HG03039 (cell line): ENCODE measurements at regions not wholly inside any gene's neighbourhood (a gene's known extent, or its start where the extent isn't known, plus 50 kb on each side); places are given as distances from the start of the nearest gene placed in this dataset.
"Not testable (repeated sequence)": the region's sequence is repeated elsewhere in the genome, so short reads cannot be mapped to it uniquely, and the experiment has no call there.

Source experiments
- ATAC-seq: cut with Tn5 transposase; IDR thresholded peaks from one replicate; pipeline ENCODE4 v1.9.1; 2021; ENCODE audit warnings: mild to moderate bottlenecking, moderate library complexity; ENCODE audit not compliant: unreplicated experiment

DNA sequence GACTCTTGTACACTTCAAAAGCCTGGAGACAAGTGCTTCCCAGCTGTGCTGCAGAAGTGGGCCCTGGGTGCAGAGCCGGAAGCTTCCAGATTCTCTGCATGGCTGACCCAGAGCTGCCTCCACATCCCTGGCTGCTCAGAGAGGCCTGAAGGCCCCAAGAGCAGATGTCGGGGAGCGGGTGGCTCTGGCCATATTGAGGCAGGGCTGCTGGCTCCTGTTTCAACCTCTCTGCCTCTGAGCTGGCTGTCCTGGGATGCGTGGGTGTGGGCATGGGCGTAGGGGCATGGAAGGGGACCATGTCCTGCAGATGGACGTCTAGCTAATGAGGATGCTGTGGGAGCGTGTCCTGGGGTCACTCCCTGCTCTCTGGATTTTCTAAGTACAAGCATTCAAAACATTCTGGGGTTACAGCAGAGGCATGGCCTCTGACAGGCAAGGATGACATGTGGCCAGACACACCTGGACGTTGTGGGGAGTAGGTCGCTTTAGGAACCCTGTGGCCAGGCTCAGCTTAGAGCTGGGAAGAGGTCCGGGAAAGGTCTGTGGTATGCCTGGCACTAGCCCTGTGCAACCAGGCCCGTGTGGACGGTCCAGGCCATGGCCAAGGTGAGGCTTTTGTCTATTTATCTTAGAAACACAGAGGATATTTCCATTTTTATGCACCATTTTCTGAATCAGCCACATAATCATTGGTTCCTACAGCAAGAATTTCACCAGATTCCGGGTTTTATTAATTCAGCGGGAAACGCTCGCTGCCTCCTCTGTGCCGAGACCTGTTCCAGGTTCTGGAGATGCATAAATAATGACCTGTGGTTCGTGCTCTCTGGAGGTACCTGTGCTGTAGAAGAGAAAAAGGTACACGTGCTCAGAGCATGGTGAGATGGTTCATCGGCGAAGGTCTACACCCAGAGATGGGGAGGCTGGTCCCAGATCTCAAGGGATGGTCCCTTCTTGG, 361.1 kb downstream of the GLRX3 start:
- ATAC-seq: no peak

DNA sequence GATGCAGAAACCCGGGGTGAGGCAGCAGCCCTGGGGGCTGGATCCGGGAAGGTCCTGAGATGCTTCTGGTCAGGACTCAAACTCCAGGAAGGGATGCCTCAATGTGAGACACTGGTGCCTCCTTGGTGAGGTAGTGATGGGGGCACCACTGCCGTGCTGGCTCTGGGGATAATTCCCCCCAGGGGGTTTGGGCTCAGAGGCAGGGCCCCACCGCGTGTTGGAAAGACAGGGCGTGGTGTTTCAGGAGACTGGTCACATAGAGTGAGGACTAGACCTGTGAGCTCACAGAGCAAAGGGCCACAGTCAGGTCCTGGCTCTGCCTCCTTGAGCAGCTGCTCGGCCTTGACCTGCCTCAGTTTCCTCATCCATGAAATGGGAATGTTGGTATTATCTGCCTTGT, 361.9 kb downstream of the GLRX3 start:
- no peak for ATAC-seq

DNA sequence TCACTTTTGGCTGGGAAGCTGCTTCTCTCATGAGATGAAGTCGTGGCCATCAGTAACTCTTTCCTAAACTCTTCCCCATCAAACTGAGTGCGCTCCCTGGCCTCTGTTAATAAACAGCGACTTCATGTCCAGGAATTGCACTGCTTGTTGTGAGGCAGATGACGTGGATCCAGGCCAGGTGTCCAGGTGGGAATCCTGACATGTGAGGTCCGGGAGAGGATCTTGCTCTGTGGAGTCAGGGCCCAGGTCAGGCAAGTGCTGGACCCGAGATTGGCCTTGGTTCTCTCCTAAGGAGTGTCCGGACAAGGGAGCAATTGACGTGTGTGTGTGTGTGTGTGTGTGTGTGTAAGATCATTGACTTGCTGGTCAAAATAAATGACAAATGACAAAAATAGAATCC, 362.7 kb downstream of the GLRX3 start:
- no peak for ATAC-seq

DNA sequence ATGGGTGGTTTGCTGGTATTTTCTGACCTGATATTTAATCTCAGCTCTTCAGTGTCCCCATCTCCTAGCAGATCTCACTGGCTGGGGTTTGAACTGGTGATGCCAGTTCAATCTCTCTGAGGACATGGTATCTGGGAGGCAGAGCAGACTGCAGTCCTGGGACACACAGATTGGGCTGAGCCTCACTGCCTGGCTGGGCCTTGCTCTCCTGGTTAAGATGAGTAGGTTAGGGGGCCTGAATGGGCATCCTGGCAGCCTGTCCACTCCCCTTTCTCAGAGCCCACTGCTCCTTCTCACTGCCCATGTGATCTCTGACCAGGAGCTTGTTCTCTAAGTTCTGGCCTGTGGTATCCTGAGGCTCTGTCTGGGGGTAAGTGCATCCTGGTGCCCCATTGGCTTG, 363.4 kb downstream of the GLRX3 start:
- ATAC-seq: no peak

- no peak for ATAC-seq
Measured at GRCh38 chr10:130500261-130501000, 364.2 kb downstream of the GLRX3 start.

GRCh38 chr10:130507461-130507860, 371.3 kb downstream of the GLRX3 start:
- no peak for ATAC-seq

DNA sequence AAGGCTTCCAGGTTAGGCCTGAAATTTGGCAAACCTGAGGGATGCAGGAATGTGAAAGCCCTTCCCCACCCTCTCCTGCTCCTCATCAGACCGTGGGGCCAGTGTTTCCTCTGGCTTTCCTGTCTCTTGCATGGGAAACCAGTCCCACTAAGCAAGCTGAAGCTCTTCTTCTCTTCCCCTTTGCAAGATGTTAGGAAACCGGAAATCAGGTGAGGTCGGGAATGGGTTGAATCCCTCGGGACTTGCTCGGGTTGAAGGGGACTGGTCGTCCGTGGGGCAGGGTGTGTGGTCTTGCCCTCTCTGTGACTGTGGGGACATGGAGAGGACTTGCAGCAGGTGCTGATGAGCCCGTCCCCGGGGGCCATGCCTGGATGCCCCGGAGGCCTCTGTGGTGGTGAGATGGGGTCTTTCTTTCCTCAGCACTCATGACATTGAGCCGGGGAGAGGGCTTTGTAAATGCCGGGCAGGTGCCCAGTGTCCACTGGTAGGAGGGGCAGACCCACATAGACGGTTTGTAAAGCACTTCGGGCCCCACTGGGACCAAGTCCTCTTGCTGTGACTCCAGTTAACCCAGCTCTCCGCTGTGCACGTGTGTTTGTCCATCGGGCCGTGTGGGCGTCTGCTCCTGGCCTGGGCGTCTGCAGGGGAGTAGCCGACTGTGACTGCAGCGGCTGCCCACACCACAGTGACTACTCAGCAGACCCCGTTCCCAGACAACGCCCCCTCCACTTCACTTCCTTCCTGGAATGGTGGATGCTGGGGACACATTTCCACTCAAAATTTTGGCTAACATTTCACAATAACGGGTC, 373.9 kb downstream of the GLRX3 start:
- no peak for ATAC-seq

DNA sequence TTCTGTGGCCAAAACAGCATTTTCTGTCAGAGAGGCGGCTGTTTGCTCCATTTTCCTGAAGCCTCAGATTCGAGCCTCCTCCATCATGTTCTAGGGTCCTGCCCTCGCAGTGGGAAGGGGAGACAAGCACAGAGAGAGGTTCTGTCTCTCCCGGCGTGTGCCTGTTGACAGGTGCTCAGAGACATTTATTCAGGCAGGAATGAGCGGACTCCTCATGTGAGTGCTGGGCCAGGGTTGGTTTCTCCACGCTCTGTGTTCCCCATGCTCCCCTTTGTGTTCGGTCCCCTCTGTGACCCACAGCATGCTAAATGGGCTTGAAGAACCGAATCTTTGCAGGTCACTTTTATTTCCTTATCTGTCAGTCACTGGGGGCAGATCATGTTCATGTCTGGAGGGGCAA, 374.6 kb downstream of the GLRX3 start:
- ATAC-seq: no peak

- no peak for ATAC-seq
Measured at GRCh38 chr10:130511766-130512165, 375.6 kb downstream of the GLRX3 start.

GRCh38 chr10:130512936-130513335, 376.7 kb downstream of the GLRX3 start:
- ATAC-seq: no peak

- ATAC-seq: no peak
Measured at GRCh38 chr10:130513686-130514476, 377.7 kb downstream of the GLRX3 start.

DNA sequence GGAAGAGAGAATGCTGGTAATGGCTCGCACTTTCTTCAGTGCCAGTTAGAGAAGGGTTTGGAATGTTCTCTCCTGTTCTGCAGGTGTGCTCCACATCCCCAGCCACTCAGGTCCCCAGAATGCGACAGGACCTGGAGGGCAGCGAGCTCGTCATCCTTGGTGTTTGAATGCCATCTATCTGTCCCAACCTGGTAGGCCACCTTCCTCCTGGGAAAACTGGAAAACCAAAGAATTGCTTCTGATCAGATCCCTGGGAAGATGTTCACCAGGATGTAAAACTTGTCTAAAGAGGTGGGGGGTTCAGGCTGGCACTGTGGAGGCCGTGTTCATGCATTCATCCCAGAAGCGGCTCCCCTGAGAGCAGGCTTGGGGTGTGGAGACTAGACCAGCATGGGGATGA, 379.5 kb downstream of the GLRX3 start:
- ATAC-seq: no peak

- ATAC-seq: no peak
Measured at GRCh38 chr10:130516141-130516735, 380.0 kb downstream of the GLRX3 start.

DNA sequence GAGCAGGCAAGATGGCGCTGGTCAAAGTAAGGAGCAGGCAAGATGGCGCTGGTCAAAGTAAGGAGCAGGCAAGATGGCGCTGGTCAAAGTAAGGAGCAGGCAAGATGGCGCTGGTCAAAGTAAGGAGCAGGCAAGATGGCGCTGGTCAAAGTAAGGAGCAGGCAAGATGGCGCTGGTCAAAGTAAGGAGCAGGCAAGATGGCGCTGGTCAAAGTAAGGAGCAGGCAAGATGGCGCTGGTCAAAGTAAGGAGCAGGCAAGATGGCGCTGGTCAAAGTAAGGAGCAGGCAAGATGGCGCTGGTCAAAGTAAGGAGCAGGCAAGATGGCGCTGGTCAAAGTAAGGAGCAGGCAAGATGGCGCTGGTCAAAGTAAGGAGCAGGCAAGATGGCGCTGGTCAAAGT, 382.7 kb downstream of the GLRX3 start:
- not testable (repeated sequence) for ATAC-seq

DNA sequence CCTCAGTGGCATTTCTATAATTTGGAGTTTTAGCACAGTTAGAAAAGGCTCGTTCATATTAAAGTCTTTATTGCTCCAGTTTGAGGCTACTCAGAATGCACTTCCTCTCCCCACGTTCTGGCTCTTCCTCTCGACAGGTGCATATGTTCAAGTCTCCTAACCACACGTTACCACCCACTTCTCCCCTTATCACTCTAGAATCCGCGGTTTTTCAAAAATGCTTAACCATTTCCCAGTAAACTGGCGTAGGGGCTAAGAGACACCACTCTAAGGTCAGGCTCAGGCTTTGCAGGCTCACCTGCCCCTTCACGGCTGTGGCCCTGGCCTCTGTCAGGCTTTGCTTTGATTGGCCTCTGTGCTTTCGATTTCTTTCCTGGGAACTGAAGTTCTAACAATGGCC, 383.6 kb downstream of the GLRX3 start:
- ATAC-seq: no peak

GRCh38 chr10:130531312-130531711, 395.1 kb downstream of the GLRX3 start:
- ATAC-seq: no peak

DNA sequence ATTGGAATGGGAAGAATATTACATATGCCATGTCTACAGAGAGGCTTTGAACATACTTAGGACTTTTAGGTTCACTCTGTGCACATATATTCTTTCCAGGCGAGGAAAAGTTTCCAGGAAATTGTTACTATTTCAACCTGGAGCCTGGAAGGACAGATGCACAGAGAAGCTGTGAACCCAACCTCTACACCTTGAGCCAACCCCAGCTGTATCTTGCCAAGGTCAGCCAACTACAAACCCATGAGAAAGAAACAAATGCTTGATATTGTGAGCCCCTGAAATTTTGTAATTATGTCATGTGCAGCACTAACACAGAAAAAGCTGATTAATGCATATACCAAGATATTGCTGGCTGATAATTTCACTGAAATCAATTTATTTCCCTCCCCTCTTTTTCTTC, 404.9 kb downstream of the GLRX3 start:
- no peak for ATAC-seq

- ATAC-seq: no peak
Measured at GRCh38 chr10:130542761-130543160, 406.6 kb downstream of the GLRX3 start.

DNA sequence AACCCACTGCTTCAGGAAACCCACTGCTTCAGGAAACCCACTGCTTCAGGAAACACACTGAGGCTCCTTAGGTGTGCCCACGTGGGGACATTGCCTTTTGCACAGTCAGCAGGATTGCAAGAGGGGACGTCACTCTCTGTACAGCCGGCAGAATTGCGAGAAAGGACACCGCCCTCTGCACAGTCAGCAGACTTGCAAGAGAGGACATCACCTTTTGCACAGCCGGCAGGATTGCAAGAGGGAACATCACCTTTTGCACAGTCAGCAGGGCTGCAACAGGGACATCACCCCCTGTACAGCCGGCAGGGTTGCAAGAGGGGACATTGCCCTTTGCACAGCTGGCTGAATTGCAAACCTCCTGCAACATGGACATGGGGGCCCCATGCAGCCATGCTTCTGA, 407.6 kb downstream of the GLRX3 start:
- no peak for ATAC-seq

- no peak for ATAC-seq
Measured at GRCh38 chr10:130545122-130545521, 408.9 kb downstream of the GLRX3 start.
